ENCODE measurements at regions not wholly inside any gene's neighbourhood (a gene's known extent, or its start where the extent isn't known, plus 50 kb on each side); places are given as distances from the start of the nearest gene placed in this dataset.
A peak's percentile ranks its signal among the peaks of the same experiment; 100 is the strongest.
"Not testable (repeated sequence)": the region's sequence is repeated elsewhere in the genome, so short reads cannot be mapped to it uniquely, and the experiment has no call there.

GRCh38 chr13:104553896-104554295 is 1487.7 kb upstream of the SLC10A2 start:
- DNase-seq: no peak

- DNase-seq: no peak
Observed at GRCh38 chr13:104553186-104553585, 1487.0 kb upstream of the SLC10A2 start.

GRCh38 chr13:104534847-104535246 is 1468.6 kb upstream of the SLC10A2 start:
- DNase-seq: no peak

- no peak for DNase-seq
Observed at GRCh38 chr13:104532132-104532531, 1465.9 kb upstream of the SLC10A2 start.

DNA sequence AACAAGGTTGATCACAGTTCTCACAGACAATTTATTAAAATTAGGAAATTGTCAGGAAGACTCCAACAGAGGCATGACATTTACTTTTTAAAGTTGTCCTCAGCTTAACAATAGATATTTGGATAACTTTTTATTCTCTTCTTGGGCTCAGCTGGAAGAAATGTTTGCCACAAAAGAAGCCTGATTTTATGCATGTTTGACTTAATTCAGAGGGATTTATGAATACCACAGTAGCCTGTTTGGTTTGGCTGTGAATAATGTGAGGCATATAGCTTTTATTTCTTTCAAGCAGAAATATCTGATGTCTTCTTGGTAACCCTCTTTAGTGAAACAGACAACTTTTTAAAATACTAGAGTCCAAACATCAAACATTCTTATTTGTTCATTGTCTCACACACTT is 1464.5 kb upstream of the SLC10A2 start:
- no peak for DNase-seq

- DNase-seq: no peak
Observed at GRCh38 chr13:104526561-104526960, 1460.3 kb upstream of the SLC10A2 start.

DNA sequence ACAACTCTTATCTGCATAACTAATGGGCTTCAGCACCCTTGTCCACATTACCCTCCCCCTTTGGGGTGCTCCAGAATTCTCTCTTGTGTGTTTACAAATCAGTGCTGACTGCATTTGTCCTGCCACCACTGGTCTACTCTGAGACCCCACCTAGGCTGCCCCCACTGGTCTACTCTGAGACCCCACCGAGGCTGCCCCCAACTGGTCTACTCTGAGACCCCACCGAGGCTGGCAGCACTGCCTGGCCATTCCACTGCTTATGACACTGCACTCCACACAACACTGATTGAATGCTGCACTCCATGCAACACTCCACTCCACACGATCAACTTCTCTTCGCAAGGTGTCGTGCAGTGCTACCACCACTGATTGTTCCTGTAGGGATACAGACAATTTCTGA is 1459.2 kb upstream of the SLC10A2 start:
- no peak for DNase-seq

DNA sequence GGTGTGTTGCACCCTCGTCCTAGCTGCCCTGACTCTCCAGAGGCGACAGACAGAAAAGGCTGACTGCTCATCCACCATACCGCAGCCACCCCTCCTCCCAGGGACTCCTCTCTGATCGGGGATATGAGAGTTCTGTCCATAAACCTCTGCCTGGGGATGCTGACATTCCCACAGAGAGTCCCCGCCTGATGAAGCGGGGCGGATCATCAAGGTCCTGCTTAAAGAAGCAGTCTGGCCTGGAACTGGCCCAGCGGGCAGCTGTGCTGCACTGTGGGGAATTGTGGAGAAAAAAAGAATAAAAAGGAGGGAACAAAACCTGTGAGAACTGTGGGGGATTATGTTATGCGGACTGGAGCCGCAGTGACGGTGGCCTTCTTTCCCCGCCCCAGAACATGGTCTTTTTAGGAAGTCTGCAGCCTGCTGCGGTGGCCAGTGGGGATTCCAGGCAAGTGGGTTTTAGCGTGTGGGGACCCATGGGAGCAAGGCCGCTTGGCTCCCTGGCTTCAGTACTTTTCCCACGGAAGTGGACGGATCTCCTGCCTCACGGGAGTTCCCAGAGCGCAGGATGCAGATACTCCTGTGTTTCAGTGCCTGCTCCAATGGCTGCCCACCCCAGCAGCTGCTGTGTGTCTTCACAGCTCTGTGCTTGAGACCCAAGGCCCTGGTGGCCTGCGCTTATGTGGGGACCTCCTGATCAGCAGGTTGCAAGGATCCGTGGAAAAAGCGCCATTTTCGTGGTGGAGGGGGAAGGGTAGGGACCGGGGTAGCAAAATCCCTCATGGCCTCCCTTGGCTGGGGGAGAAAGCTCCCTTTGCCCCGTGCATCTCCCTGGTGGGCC is 1456.2 kb upstream of the SLC10A2 start:
- no peak for DNase-seq

GRCh38 chr13:104510422-104510821 is 1444.2 kb upstream of the SLC10A2 start:
- no peak for DNase-seq

GRCh38 chr13:104493502-104493901 is 1427.3 kb upstream of the SLC10A2 start:
- not testable (repeated sequence) for DNase-seq

DNA sequence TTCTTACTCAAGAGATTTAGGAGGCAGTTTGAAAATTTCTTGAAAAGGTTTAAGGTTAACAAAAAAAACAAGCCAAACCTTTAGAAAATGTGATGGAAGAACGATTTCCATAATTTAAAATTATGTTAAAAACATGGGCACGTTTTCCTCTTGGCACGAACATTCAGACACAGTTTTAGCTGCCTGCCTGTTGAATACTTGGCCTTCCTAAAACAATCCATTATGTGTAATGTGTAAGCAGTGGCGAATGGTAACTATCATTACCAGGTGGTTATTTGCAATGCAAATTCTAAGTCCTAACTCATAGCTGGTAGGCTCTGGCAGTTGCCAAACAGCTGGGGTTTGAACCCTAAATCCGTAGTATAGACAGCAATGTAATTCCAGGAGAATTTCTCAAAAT is 1425.7 kb upstream of the SLC10A2 start:
- DNase-seq: no peak

- no peak for DNase-seq
Observed at GRCh38 chr13:104487006-104487405, 1420.8 kb upstream of the SLC10A2 start.

GRCh38 chr13:104485571-104485970 is 1419.4 kb upstream of the SLC10A2 start:
- no peak for DNase-seq

- DNase-seq: no peak
Observed at GRCh38 chr13:104483631-104484030, 1417.4 kb upstream of the SLC10A2 start.

- no peak for DNase-seq
Observed at GRCh38 chr13:104477261-104477660, 1411.0 kb upstream of the SLC10A2 start.

DNA sequence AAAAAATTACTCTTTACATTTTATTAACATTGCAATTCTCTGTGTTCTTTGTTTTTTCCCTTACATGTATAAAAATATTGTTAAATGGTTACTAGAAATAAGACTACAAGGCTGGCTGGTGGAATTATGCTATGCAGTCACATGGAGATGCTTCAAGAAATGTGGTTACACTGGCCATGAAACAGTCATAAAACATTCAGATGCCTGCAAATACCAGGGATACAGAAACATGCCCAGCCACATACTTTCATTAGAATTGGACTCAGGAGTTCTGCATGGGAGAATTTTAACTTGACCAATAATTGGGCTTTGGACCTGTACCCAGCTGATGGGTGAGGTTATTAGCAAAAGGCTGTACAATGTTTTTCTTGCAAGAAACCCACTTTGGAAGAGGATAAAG is 1407.7 kb upstream of the SLC10A2 start:
- no peak for DNase-seq

GRCh38 chr13:104466016-104466415 is 1399.8 kb upstream of the SLC10A2 start:
- no peak for DNase-seq

- no peak for DNase-seq
Observed at GRCh38 chr13:104461049-104461448, 1394.8 kb upstream of the SLC10A2 start.

DNA sequence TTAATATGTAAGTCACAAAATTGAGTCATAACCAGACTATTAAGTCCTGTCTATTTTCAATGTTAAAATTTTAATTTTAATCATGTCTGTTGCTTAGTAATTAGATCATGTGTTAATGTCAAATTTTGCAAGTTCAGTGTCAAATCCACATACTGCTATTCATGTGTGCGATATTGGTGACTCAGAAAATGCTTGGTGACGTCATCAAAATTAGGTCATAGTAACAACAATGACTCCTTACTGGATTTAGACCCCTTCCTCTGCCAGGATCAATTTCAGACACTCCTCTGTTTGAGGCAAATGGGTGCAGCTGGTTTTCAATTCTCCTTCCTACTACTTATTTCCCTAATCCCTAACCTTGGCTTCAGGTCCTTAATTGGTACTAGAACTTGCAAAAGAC is 1394.3 kb upstream of the SLC10A2 start:
- no peak for DNase-seq

DNA sequence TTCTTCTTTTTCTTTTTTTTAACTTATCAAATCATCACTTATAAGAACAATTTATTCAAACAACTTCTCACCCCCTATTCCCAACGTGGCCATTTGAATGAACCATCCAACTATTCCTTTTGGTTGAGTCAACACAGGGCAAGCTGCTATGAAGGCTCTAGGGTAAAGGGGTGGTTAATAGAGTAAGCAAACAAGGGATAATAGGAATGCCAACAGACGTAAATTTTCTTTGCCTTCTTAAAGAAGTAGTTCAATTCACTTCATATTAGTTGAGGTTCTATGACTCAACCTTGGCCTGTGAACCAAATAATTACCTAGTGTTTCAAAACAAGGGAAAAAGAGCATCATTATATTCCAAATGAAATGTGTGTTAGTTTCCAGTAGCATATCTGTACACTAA is 1383.8 kb upstream of the SLC10A2 start:
- DNase-seq: no peak

DNA sequence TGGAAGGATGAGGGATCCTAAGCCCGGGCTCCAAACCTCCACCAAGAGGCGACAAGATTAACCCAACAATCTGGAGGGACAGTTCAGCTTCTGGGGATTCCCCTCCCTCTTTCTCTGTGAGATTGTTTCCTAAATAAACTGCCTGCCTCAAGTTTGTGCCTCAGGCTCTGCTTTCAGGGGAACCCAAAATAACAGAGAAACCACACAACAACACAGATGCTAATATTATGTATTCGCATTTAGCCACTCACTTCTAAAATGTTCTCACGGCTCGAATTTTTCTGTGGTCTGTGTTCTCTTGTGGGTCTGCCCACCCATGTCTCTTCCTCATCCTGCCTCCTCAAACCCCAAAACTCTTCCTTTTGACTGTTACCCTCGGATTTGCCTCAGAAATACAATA is 1381.1 kb upstream of the SLC10A2 start:
- DNase-seq: no peak

DNA sequence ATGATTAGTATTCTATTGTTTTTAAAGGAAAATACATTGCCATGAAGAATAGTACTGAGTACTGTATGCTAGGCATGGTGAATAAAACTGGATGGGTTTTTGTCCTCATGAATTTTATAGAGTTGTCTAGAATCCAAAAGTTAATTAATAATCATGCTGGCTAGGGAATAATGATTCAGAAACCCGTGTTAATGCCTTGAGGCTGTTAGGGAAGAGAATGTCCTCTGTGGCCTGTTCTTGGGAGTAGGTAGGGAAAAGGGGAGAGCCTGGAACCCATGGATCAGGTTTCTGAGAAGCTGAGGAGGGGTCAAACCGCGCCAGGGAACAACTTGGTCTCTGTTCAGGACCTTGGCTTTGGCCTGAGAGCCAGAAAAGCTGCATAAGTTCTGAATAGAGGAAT is 1376.3 kb upstream of the SLC10A2 start:
- DNase-seq: no peak

- DNase-seq: peak; percentile 14
Observed at GRCh38 chr13:104436555-104436954, 1370.3 kb upstream of the SLC10A2 start.

DNA sequence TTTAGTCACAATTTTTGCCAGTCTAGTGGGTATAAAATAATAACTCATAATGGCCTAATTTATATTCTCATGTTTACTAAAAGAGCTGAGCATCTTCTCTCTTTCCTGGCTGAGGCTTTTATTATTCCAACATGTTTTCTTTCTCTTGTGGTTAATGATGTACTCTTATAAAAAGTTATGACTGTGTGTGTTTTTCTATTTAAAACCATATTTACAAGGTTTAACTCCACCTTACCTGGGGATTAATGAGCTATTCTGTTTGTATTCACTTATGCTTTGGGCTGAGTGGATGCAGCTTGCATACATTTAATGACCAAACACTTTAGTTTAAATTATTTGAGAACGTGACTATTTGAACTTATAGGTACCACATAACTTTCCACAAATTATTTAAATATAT is 1365.7 kb upstream of the SLC10A2 start:
- no peak for DNase-seq

GRCh38 chr13:104426435-104426834 is 1360.2 kb upstream of the SLC10A2 start:
- no peak for DNase-seq
